ENCODE measurements at regions not wholly inside any gene's neighbourhood (a gene's known extent, or its start where the extent isn't known, plus 50 kb on each side); places are given as distances from the start of the nearest gene placed in this dataset.
"Not testable (repeated sequence)": the region's sequence is repeated elsewhere in the genome, so short reads cannot be mapped to it uniquely, and the experiment has no call there.

- peaks cover 4% of the 10 kb centered on the region for H3K36me3 Mint-ChIP-seq (ENCODE audit: insufficient read depth)
- DNase-seq (no peak), ATAC-seq (no peak)
- H3K4me3 Mint-ChIP-seq, result no peak overlapping the region
- H3K4me1 Mint-ChIP-seq (ENCODE audit: low read depth), result peaks cover 11% of the 10 kb centered on the region
- peaks cover 3% of the 10 kb centered on the region for H3K9me3 Mint-ChIP-seq
- H3K27me3 Mint-ChIP-seq (ENCODE audit: low read depth), result no peaks in the 10 kb centered on the region
Measured at GRCh38 chr17:63193827-63194226, 227.8 kb downstream of the TANC2 start.

GRCh38 chr17:63196772-63197335 is 230.8 kb downstream of the TANC2 start:
- Mint-ChIP-seq H3K4me3 (peak overlapping the region; percentile 2), H3K27me3 (ENCODE audit: low read depth) (no peaks in the 10 kb centered on the region), H3K4me1 (ENCODE audit: low read depth) (peaks cover 8% of the 10 kb centered on the region), H3K9me3 (no peaks in the 10 kb centered on the region), H3K36me3 (ENCODE audit: insufficient read depth) (peaks cover 15% of the 10 kb centered on the region)
- DNase-seq (no peak), ATAC-seq (peak; percentile 50 to 57)

GRCh38 chr17:63203652-63204051 is 237.6 kb downstream of the TANC2 start:
- ATAC-seq, result no peak
- no peak overlapping the region for H3K4me3 Mint-ChIP-seq
- H3K27me3 Mint-ChIP-seq (ENCODE audit: low read depth), result no peaks in the 10 kb centered on the region
- DNase-seq, result no peak
- peaks cover 25% of the 10 kb centered on the region for H3K36me3 Mint-ChIP-seq (ENCODE audit: insufficient read depth)
- no peaks in the 10 kb centered on the region for H3K4me1 Mint-ChIP-seq (ENCODE audit: low read depth)
- peaks cover 9% of the 10 kb centered on the region for H3K9me3 Mint-ChIP-seq

- Mint-ChIP-seq H3K4me1 (ENCODE audit: low read depth) (no peaks in the 10 kb centered on the region), H3K9me3 (peaks cover 2% of the 10 kb centered on the region), H3K4me3 (no peak overlapping the region), H3K27me3 (ENCODE audit: low read depth) (no peaks in the 10 kb centered on the region), H3K36me3 (ENCODE audit: insufficient read depth) (peaks cover 2% of the 10 kb centered on the region)
- DNase-seq (no peak), ATAC-seq (no peak)
Measured at GRCh38 chr17:63221939-63222338, 224.2 kb downstream of the CYB561 start.

- peak; percentile 57 to 80 for ATAC-seq
- Mint-ChIP-seq H3K4me3 (no peak overlapping the region), H3K36me3 (ENCODE audit: insufficient read depth) (peaks cover 2% of the 10 kb centered on the region), H3K27me3 (ENCODE audit: low read depth) (no peaks in the 10 kb centered on the region), H3K4me1 (ENCODE audit: low read depth) (no peaks in the 10 kb centered on the region), H3K9me3 (peaks cover 2% of the 10 kb centered on the region)
- DNase-seq, result no peak
Measured at GRCh38 chr17:63222655-63223054, 223.5 kb downstream of the CYB561 start.

GRCh38 chr17:63223212-63223911 is 222.7 kb downstream of the CYB561 start:
- no peak overlapping the region for H3K4me3 Mint-ChIP-seq
- no peaks in the 10 kb centered on the region for H3K4me1 Mint-ChIP-seq (ENCODE audit: low read depth)
- ATAC-seq, result no peak
- peaks cover 2% of the 10 kb centered on the region for H3K36me3 Mint-ChIP-seq (ENCODE audit: insufficient read depth)
- H3K27me3 Mint-ChIP-seq (ENCODE audit: low read depth), result no peaks in the 10 kb centered on the region
- DNase-seq, result no peak
- peaks cover 2% of the 10 kb centered on the region for H3K9me3 Mint-ChIP-seq

GRCh38 chr17:63224644-63225043 is 221.5 kb downstream of the CYB561 start:
- Mint-ChIP-seq H3K4me1 (ENCODE audit: low read depth) (no peaks in the 10 kb centered on the region), H3K4me3 (no peak overlapping the region)
- ATAC-seq, result no peak

GRCh38 chr17:63226720-63227119 is 219.4 kb downstream of the CYB561 start:
- not testable (repeated sequence) for H3K27me3 Mint-ChIP-seq (ENCODE audit: low read depth); ATAC-seq; H3K4me3 Mint-ChIP-seq; DNase-seq; H3K4me1 Mint-ChIP-seq (ENCODE audit: low read depth)
- peaks cover 12% of the 10 kb centered on the region for H3K36me3 Mint-ChIP-seq (ENCODE audit: insufficient read depth)
- peaks cover 17% of the 10 kb centered on the region for H3K9me3 Mint-ChIP-seq

More at GRCh38 chr17:63224644-63225043, 221.5 kb downstream of the CYB561 start:
- Mint-ChIP-seq H3K36me3 (ENCODE audit: insufficient read depth) (peaks cover 2% of the 10 kb centered on the region), H3K27me3 (ENCODE audit: low read depth) (no peaks in the 10 kb centered on the region), H3K9me3 (peaks cover 2% of the 10 kb centered on the region)
- no peak for DNase-seq

GRCh38 chr17:63231015-63231620 is 215.0 kb downstream of the CYB561 start:
- H3K9me3 Mint-ChIP-seq, result peaks cover 23% of the 10 kb centered on the region

GRCh38 chr17:63232565-63233310 is 213.4 kb downstream of the CYB561 start:
- DNase-seq (no peak), ATAC-seq (no peak)
- Mint-ChIP-seq H3K4me3 (no peak overlapping the region), H3K9me3 (peaks cover 20% of the 10 kb centered on the region), H3K36me3 (ENCODE audit: insufficient read depth) (peaks cover 22% of the 10 kb centered on the region), H3K27me3 (ENCODE audit: low read depth) (no peaks in the 10 kb centered on the region), H3K4me1 (ENCODE audit: low read depth) (no peaks in the 10 kb centered on the region)

More at GRCh38 chr17:63231015-63231620, 215.0 kb downstream of the CYB561 start:
- DNase-seq; H3K27me3 Mint-ChIP-seq (ENCODE audit: low read depth); H3K4me3 Mint-ChIP-seq; H3K4me1 Mint-ChIP-seq (ENCODE audit: low read depth); ATAC-seq: not testable (repeated sequence)
- peaks cover 22% of the 10 kb centered on the region for H3K36me3 Mint-ChIP-seq (ENCODE audit: insufficient read depth)

GRCh38 chr17:63240106-63240505 is 206.0 kb downstream of the CYB561 start:
- DNase-seq, result no peak
- ATAC-seq, result no peak
- peaks cover 35% of the 10 kb centered on the region for H3K36me3 Mint-ChIP-seq (ENCODE audit: insufficient read depth)

GRCh38 chr17:63246344-63246743 is 199.8 kb downstream of the CYB561 start:
- Mint-ChIP-seq H3K27me3 (ENCODE audit: low read depth) (no peaks in the 10 kb centered on the region), H3K9me3 (peaks cover 7% of the 10 kb centered on the region), H3K4me1 (ENCODE audit: low read depth) (no peaks in the 10 kb centered on the region), H3K4me3 (no peak overlapping the region), H3K36me3 (ENCODE audit: insufficient read depth) (peaks cover 12% of the 10 kb centered on the region)
- ATAC-seq (no peak), DNase-seq (no peak)

More at GRCh38 chr17:63240106-63240505, 206.0 kb downstream of the CYB561 start:
- Mint-ChIP-seq H3K4me1 (ENCODE audit: low read depth) (no peaks in the 10 kb centered on the region), H3K27me3 (ENCODE audit: low read depth) (no peaks in the 10 kb centered on the region), H3K9me3 (peaks cover 7% of the 10 kb centered on the region), H3K4me3 (no peak overlapping the region)

- Mint-ChIP-seq H3K4me3 (no peak overlapping the region), H3K4me1 (ENCODE audit: low read depth) (no peaks in the 10 kb centered on the region), H3K9me3 (peaks cover 7% of the 10 kb centered on the region), H3K27me3 (ENCODE audit: low read depth) (no peaks in the 10 kb centered on the region), H3K36me3 (ENCODE audit: insufficient read depth) (peaks cover 10% of the 10 kb centered on the region)
- no peak for ATAC-seq
- DNase-seq, result no peak
Measured at GRCh38 chr17:63247706-63248105, 198.4 kb downstream of the CYB561 start.

GRCh38 chr17:63249256-63250004 is 196.7 kb downstream of the CYB561 start:
- H3K36me3 Mint-ChIP-seq (ENCODE audit: insufficient read depth), result peaks cover 6% of the 10 kb centered on the region
- H3K9me3 Mint-ChIP-seq, result peaks cover 2% of the 10 kb centered on the region
- no peaks in the 10 kb centered on the region for H3K4me1 Mint-ChIP-seq (ENCODE audit: low read depth)
- ATAC-seq (no peak), DNase-seq (no peak)
- no peaks in the 10 kb centered on the region for H3K27me3 Mint-ChIP-seq (ENCODE audit: low read depth)
- no peak overlapping the region for H3K4me3 Mint-ChIP-seq

Data from activated T-cell treated with anti-CD3 and anti-CD28 coated beads, Interleukin-2, amount 50 U/mL, for 4 hours (primary cell).